ENCODE measurements at regions not wholly inside any gene's neighbourhood (a gene's known extent, or its start where the extent isn't known, plus 50 kb on each side); places are given as distances from the start of the nearest gene placed in this dataset.
A peak's percentile ranks its signal among the peaks of the same experiment; 100 is the strongest.

GRCh38 chr4:123325241-123325681 lies 71.3 kb upstream of the SPRY1 start:
- DNase-seq (ENCODE audit: low spot score), result no peak

GRCh38 chr4:123327346-123327745 lies 69.2 kb upstream of the SPRY1 start:
- DNase-seq (ENCODE audit: low spot score), result no peak

GRCh38 chr4:123327846-123328429 lies 68.7 kb upstream of the SPRY1 start:
- no peak for DNase-seq (ENCODE audit: low spot score)

GRCh38 chr4:123338715-123339114 lies 57.9 kb upstream of the SPRY1 start:
- no peak for DNase-seq (ENCODE audit: low spot score)

- no peak for DNase-seq (ENCODE audit: low spot score)
Measured at GRCh38 chr4:123339507-123340380, 56.9 kb upstream of the SPRY1 start.

GRCh38 chr4:123340381-123340701 lies 56.3 kb upstream of the SPRY1 start:
- DNase-seq (ENCODE audit: low spot score), result peak; percentile 52

GRCh38 chr4:123342498-123342897 lies 54.1 kb upstream of the SPRY1 start:
- DNase-seq (ENCODE audit: low spot score), result no peak

- no peak for DNase-seq (ENCODE audit: low spot score)
Measured at GRCh38 chr4:123343400-123344041, 53.1 kb upstream of the SPRY1 start.

- DNase-seq (ENCODE audit: low spot score), result no peak
Measured at GRCh38 chr4:123345137-123345934, 51.3 kb upstream of the SPRY1 start.

- no peak for DNase-seq (ENCODE audit: low spot score)
Measured at GRCh38 chr4:123345935-123346300, 50.7 kb upstream of the SPRY1 start.

- no peak for DNase-seq (ENCODE audit: low spot score)
Measured at GRCh38 chr4:123346330-123346940, 50.2 kb upstream of the SPRY1 start.
